SK-N-SH (cell line): ENCODE measurements at regions not wholly inside any gene's neighbourhood (a gene's known extent, or its start where the extent isn't known, plus 50 kb on each side); places are given as distances from the start of the nearest gene placed in this dataset.

Source experiments
- CHD2 ChIP-seq: fragments of 150-350 bp; IDR thresholded peaks from 2 replicates; pipeline ENCODE4 v1.6.1; 2018; ENCODE audit warnings: low read length; ENCODE audit not compliant: partially characterized antibody
- EP300 ChIP-seq, 2 experiments: IDR thresholded peaks; 2 replicates each; pipeline versions ENCODE4 v1.4.0 to v1.6.1; 2012; ENCODE audit warnings: borderline replicate concordance in 1 of 2, low read depth in 1 of 2, low read length in 1 of 2
- NRF1 ChIP-seq: IDR thresholded peaks from 2 replicates; pipeline ENCODE4 v1.6.1; 2012; ENCODE audit warnings: low read depth, mild to moderate bottlenecking, low read length
- POLR2AphosphoS5 ChIP-seq: IDR thresholded peaks from 2 replicates; pipeline ENCODE4 v1.6.1; 2012; ENCODE audit warnings: low read depth, low read length
- REST ChIP-seq: IDR thresholded peaks from 2 replicates; pipeline ENCODE4 v1.6.1; 2012; ENCODE audit warnings: mild to moderate bottlenecking, low read depth, low read length, moderate library complexity
- SIN3A ChIP-seq: IDR thresholded peaks from 2 replicates; pipeline ENCODE4 v1.6.1; 2012; ENCODE audit warnings: low read depth, mild to moderate bottlenecking, low read length, moderate library complexity, borderline replicate concordance
- TAF1 ChIP-seq: IDR thresholded peaks from 2 replicates; pipeline ENCODE4 v1.6.1; 2012; ENCODE audit warnings: low read depth, mild to moderate bottlenecking, low read length, moderate library complexity, borderline replicate concordance
- TF ChIP-seq, protein P1 (sequence below): fragments of 200-600 bp; sonication (generic); IDR thresholded peaks from 2 replicates; pipeline ENCODE4 v1.6.1; 2017; ENCODE audit warnings: antibody characterized with exemption, mild to moderate bottlenecking, moderate library complexity

GRCh38 chr5:90293931-90294330 lies 115.6 kb downstream of the CETN3 start:
- no peak for TF ChIP-seq REST
- TF ChIP-seq, protein P1, sequence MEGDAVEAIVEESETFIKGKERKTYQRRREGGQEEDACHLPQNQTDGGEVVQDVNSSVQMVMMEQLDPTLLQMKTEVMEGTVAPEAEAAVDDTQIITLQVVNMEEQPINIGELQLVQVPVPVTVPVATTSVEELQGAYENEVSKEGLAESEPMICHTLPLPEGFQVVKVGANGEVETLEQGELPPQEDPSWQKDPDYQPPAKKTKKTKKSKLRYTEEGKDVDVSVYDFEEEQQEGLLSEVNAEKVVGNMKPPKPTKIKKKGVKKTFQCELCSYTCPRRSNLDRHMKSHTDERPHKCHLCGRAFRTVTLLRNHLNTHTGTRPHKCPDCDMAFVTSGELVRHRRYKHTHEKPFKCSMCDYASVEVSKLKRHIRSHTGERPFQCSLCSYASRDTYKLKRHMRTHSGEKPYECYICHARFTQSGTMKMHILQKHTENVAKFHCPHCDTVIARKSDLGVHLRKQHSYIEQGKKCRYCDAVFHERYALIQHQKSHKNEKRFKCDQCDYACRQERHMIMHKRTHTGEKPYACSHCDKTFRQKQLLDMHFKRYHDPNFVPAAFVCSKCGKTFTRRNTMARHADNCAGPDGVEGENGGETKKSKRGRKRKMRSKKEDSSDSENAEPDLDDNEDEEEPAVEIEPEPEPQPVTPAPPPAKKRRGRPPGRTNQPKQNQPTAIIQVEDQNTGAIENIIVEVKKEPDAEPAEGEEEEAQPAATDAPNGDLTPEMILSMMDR, result no peak
- no peak for TF ChIP-seq NRF1
- no peak for TF ChIP-seq TAF1
- TF ChIP-seq EP300 (IDR thresholded peaks at IDR 0.05; ENCODE audit: borderline replicate concordance in 1 of 2, low read depth in 1 of 2, low read length in 1 of 2), result no peak
- no peak for TF ChIP-seq SIN3A
- no peak for TF ChIP-seq POLR2AphosphoS5
- TF ChIP-seq CHD2, result no peak
